RKO (cell line): ENCODE measurements at regions not wholly inside any gene's neighbourhood (a gene's known extent, or its start where the extent isn't known, plus 50 kb on each side); places are given as distances from the start of the nearest gene placed in this dataset.
A peak's percentile ranks its signal among the peaks of the same experiment; 100 is the strongest.
"Not testable (repeated sequence)": the region's sequence is repeated elsewhere in the genome, so short reads cannot be mapped to it uniquely, and the experiment has no call there.

Experiments
- DNase-seq: peaks from one replicate; pipeline ENCODE4 v3.0.0-alpha.2; 2016; ENCODE audit warnings: low spot score

- not testable (repeated sequence) for DNase-seq
Observed at GRCh38 chr5:134471858-134472449, 53.5 kb upstream of the JADE2 start.

DNA sequence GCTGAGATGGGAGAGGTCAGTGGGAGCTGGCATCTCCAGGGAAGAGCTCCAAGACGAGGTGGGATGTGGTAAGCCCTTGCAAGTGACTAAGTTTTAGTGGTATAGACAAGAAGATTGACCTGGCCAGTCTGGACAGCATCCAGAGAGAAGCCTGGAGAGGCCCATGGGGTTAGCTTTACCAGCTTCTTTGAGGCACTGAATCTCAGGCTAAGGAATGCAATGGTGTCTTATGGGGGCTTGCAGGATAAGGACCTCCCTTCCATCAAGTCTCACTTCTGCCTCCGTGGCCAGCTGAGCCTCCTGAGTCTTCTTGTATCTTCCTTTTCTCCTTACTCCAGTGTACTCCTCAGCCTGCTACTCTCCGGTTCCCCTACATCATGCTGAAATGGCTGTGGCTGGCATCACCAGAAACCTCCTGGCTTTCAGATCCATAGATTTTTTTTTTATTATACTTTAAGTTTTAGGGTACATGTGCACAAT lies 56.5 kb upstream of the JADE2 start:
- no peak for DNase-seq

- DNase-seq, result no peak
Observed at GRCh38 chr5:134467231-134467630, 55.5 kb upstream of the CDKN2AIPNL start.

DNA sequence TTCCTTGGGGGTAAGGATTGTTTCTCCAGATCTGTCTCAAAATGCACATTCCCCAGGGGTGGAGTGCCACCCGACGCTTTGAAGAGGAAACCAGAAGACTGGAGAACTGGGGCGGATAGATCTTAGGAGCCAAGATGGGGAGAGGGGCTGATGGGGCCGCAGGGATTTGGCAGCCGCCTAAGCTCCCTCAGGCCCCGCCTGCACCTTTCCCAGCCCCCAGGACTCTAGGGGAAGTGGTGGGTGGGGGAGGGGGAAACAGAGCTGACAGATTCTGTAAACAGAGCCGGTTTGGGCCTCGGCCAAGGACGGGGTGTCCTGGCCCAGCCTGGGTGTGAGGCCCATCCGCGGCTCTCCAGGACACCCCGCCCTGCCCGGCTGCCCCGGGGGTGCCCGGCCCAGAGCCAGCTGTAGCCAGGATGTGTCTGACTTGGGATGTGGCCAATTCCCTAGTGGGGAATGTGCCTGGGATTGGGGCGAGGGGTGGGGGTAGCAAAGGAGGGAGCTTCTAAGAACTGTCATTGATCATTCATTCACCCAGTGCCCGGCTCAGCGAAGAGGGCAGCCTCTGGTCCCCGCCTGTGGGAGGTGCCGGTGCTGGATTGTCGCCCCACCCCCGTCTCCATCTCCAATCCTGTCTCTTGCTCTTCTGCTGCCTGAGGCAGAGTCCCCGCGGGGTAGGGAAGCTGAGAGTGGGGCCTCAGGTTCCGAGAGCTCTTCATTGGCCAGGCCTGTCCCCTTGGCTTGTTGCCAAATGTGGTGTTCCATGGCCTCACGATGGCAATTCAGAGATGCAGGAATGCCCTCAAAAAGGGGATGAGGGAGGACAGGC lies 54.8 kb upstream of the CDKN2AIPNL start:
- DNase-seq, result peak; percentile 84

GRCh38 chr5:134465816-134466240 lies 54.1 kb upstream of the CDKN2AIPNL start:
- peak; percentile 91 for DNase-seq

- DNase-seq, result no peak
Observed at GRCh38 chr5:134464988-134465815, 53.5 kb upstream of the CDKN2AIPNL start.

GRCh38 chr5:134463991-134464760 lies 52.5 kb upstream of the CDKN2AIPNL start:
- DNase-seq, result no peak

GRCh38 chr5:134463176-134463720 lies 51.6 kb upstream of the CDKN2AIPNL start:
- DNase-seq, result no peak

GRCh38 chr5:134462761-134463160 lies 51.1 kb upstream of the CDKN2AIPNL start:
- no peak for DNase-seq

- DNase-seq, result no peak
Observed at GRCh38 chr5:134462047-134462575, 50.4 kb upstream of the CDKN2AIPNL start.
